GM12878 (cell line): ENCODE measurements at regions not wholly inside any gene's neighbourhood (a gene's known extent, or its start where the extent isn't known, plus 50 kb on each side); places are given as distances from the start of the nearest gene placed in this dataset.

Experiments
- ATAC-seq: fragments of 200-7000 bp; cut with Tn5 transposase; 3 replicates; pipeline ENCODE4 v1.9.1; 2020; ENCODE audit warnings: mild to moderate bottlenecking, moderate library complexity
- BruUV-seq: library from RNA; stranded (reverse); fragments of 400-500 nt; replicated peaks from 2 replicates; lab custom pipeline; 2021; lab: Mats Ljungman, UMichigan
- CTCF ChIA-PET: fragments of 300-600 bp; sonication (Branson Sonifier 250); formaldehyde crosslinking; extraction: SDS; loops from one replicate; lab custom pipeline; 2021; ENCODE audit warnings: inconsistent platforms; lab: Yijun Ruan, JAX
- POLR2A ChIA-PET: fragments of 350-600 bp; formaldehyde crosslinking; extraction: SDS; loops from one replicate; lab custom pipeline; 2021; ENCODE audit warnings: inconsistent platforms; lab: Charles Lee
- RAD21 ChIA-PET: fragments of 300-600 bp; sonication (Branson Sonifier 250); formaldehyde crosslinking; loops from one replicate; lab custom pipeline; 2023; ENCODE audit warnings: antibody characterized with exemption; ENCODE audit not compliant: unreplicated experiment; lab: Charles Lee
- SMC1A ChIA-PET: fragments of 300-600 bp; sonication (Branson Sonifier 250); formaldehyde crosslinking; loops from one replicate; lab custom pipeline; 2023; ENCODE audit not compliant: unreplicated experiment, uncharacterized antibody; lab: Charles Lee
- DNase-seq: peaks from one replicate; pipeline ENCODE4 v3.0.0-alpha.2; 2011; ENCODE audit warnings: low read depth, low spot score
- FAIRE-seq: peaks from 3 replicates; lab custom pipeline; 2011; peaks lifted over from hg19 to GRCh38; lab: Jason Lieb, UNC
- H2AFZ ChIP-seq: 2 replicates; pipeline ENCODE4 v1.6.0; 2011; ENCODE audit warnings: low read depth, low read length, control low read depth; ENCODE audit not compliant: control insufficient read depth
- H3K27ac ChIP-seq: 2 replicates; pipeline ENCODE4 v1.5.1; 2011; ENCODE audit warnings: control low read depth; ENCODE audit not compliant: control insufficient read depth, insufficient read depth
- H3K27me3 ChIP-seq, 2 experiments: replicated peaks in 1 of 2; 2 replicates each; pipeline versions ENCODE4 v1.6.0 to v1.6.1; 2011; ENCODE audit warnings: low read length in 1 of 2; ENCODE audit not compliant: control insufficient read depth in 2 of 2, insufficient read depth in 2 of 2
- H3K36me3 ChIP-seq, 2 experiments: 2 replicates each; pipeline ENCODE4 v1.5.1; 2011; ENCODE audit warnings: low read length in 1 of 2; ENCODE audit not compliant: control insufficient read depth in 2 of 2, insufficient read depth in 2 of 2
- H3K4me1 ChIP-seq: 2 replicates; pipeline ENCODE4 v1.6.1; 2011; ENCODE audit warnings: mild to moderate bottlenecking, low read length, moderate library complexity, mixed read lengths; ENCODE audit not compliant: control insufficient read depth, insufficient read depth
- H3K4me2 ChIP-seq: 2 replicates; pipeline ENCODE4 v1.6.0; 2011; ENCODE audit warnings: control low read depth; ENCODE audit not compliant: control insufficient read depth, insufficient read depth
- H3K4me3 ChIP-seq: fragments of 200-600 bp; sonication (generic); 2 replicates; pipeline ENCODE4 v1.5.1; 2016
- H3K79me2 ChIP-seq: 2 replicates; pipeline ENCODE4 v1.6.0; 2011; ENCODE audit warnings: low read length; ENCODE audit not compliant: control insufficient read depth, insufficient read depth
- H3K9ac ChIP-seq: 2 replicates; pipeline ENCODE4 v1.8.0; 2011; ENCODE audit warnings: low read length, control low read depth, mixed read lengths; ENCODE audit not compliant: control insufficient read depth, insufficient read depth
- H3K9me3 ChIP-seq: replicated peaks from 3 replicates; pipeline ENCODE4 v1.5.1; 2011; ENCODE audit warnings: mild to moderate bottlenecking, low read length; ENCODE audit not compliant: control insufficient read depth, insufficient read depth
- H4K20me1 ChIP-seq: 2 replicates; pipeline ENCODE4 v1.6.0; 2011; ENCODE audit not compliant: control insufficient read depth, insufficient read depth
- KLF5 ChIP-seq: fragments of 450-650 bp; IDR thresholded peaks from 2 replicates; pipeline ENCODE4 v1.6.1; 2014; ENCODE audit warnings: mild to moderate bottlenecking; ENCODE audit not compliant: partially characterized antibody
- NR2C2 ChIP-seq: IDR thresholded peaks from 2 replicates; pipeline ENCODE4 v1.6.1; 2011; ENCODE audit warnings: borderline replicate concordance, low read depth; ENCODE audit not compliant: control insufficient read depth, insufficient read length
- POU2F2 ChIP-seq: IDR thresholded peaks from 3 replicates; pipeline ENCODE4 v1.6.1; 2011; ENCODE audit warnings: low read depth, mild to moderate bottlenecking, low read length, borderline replicate concordance
- SMC3 ChIP-seq: IDR thresholded peaks from 2 replicates; pipeline ENCODE4 v1.6.1; 2011; ENCODE audit warnings: low read length, improper control_type of control experiment, borderline replicate concordance
- ZNF207 ChIP-seq: fragments of 450-650 bp; IDR thresholded peaks from 2 replicates; pipeline ENCODE4 v1.6.1; 2014; ENCODE audit warnings: antibody characterized with exemption, mild to moderate bottlenecking, borderline replicate concordance
- ZZZ3 ChIP-seq: IDR thresholded peaks from 2 replicates; pipeline ENCODE4 v1.6.1; 2011; ENCODE audit warnings: low read depth; ENCODE audit not compliant: control insufficient read depth, insufficient read length
- WGBS: methylation state at CpG from one replicate; pipeline ENCODE4 v1.1.6; 2016; ENCODE audit warnings: low lambda C conversion rate; ENCODE audit not compliant: insufficient replicate concordance, insufficient coverage; ENCODE audit errors: missing lambda C conversion rate; 5-methylcytosine and 5-hydroxymethylcytosine counted together
- in situ Hi-C: fragments of 300-500 bp; cut with MboI; formaldehyde crosslinking; loops from 9 replicates; pipeline ENCODE4 v1.14.3; 2018; ENCODE audit warnings: mixed read lengths
- intact Hi-C: fragments of 100-400 bp; cut with micrococcal nuclease; formaldehyde crosslinking; loops from one replicate; pipeline ENCODE4 v1.14.2; 2022; ENCODE audit not compliant: unreplicated experiment
- TF ChIP-seq, protein P1 (sequence below): fragments of 450-650 bp; IDR thresholded peaks from 2 replicates; pipeline ENCODE4 v1.6.1; 2016; ENCODE audit warnings: mild to moderate bottlenecking
- TF ChIP-seq, protein P2 (sequence below): fragments of 450-650 bp; IDR thresholded peaks from 2 replicates; pipeline ENCODE4 v1.6.1; 2018; ENCODE audit warnings: borderline replicate concordance, mild to moderate bottlenecking; ENCODE audit not compliant: partially characterized antibody

DNA sequence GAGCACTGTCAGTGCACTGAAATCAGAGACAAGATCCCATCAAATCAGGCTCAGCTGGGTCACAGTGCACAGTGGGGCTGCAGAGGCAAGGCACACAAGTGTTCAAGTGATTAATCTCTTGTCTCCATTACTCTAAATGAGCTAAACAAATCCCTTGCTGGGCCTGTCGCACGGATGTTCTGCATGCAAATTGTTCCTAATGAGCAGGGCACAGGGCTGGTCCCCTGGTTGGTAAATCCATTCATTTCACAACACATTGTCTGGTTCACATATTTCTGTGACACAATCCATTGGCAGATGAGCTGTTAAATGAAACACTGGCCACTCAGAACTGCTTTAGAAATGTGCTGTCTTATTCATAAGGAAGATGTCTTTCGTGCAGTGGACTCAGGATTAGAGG is 167.9 kb upstream of the BRINP1 start (continued):
- TF ChIP-seq ZZZ3 (no peak), SMC3 (no peak), NR2C2 (no peak)

DNA sequence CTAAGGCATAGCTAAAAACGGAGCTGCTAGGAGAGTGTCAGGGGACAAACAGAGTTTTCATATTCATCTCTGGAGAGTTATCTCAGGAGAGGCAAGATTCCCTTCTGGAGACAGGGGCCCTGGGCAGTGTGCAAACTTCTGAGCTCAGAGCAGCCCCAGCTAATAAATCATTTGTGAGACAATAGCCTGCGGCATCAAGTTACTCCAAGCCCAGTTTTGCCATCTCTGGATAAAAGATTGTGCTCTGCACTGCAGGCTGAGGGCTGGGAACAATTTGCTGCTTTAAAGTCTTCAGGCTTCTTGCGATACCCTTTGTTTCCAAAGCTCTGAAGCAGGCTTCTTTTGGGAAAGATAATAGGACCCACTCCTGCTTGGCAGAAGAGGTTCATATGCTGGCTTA is 164.3 kb upstream of the BRINP1 start:
- Histone ChIP-seq H2AFZ (no peak overlapping the region), H4K20me1 (no peaks in the 10 kb centered on the region), H3K79me2 (no peaks in the 10 kb centered on the region), H3K27me3 (0 out of 4 replicates have a peak, but pooled peaks cover 0 to 2% of the 10 kb centered on the region in 2 experiments), H3K4me3 (no peak overlapping the region), H3K9me3 (no peaks in the 10 kb centered on the region), H3K4me2 (no peak overlapping the region)
- WGBS: 1% methylated on average over 3 of the region's 3 CpGs
- ChIA-PET SMC1A (no interaction called here), RAD21 (no interaction called here), CTCF (no interaction called here)
- no TSS peak for BruUV-seq
- no peak for ATAC-seq
- no peak for FAIRE-seq
- TF ChIP-seq, protein P1, sequence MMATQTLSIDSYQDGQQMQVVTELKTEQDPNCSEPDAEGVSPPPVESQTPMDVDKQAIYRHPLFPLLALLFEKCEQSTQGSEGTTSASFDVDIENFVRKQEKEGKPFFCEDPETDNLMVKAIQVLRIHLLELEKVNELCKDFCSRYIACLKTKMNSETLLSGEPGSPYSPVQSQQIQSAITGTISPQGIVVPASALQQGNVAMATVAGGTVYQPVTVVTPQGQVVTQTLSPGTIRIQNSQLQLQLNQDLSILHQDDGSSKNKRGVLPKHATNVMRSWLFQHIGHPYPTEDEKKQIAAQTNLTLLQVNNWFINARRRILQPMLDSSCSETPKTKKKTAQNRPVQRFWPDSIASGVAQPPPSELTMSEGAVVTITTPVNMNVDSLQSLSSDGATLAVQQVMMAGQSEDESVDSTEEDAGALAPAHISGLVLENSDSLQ: no peak
- TF ChIP-seq POU2F2 (no peak), KLF5 (no peak), ZNF207 (no peak)
- TF ChIP-seq, protein P2, sequence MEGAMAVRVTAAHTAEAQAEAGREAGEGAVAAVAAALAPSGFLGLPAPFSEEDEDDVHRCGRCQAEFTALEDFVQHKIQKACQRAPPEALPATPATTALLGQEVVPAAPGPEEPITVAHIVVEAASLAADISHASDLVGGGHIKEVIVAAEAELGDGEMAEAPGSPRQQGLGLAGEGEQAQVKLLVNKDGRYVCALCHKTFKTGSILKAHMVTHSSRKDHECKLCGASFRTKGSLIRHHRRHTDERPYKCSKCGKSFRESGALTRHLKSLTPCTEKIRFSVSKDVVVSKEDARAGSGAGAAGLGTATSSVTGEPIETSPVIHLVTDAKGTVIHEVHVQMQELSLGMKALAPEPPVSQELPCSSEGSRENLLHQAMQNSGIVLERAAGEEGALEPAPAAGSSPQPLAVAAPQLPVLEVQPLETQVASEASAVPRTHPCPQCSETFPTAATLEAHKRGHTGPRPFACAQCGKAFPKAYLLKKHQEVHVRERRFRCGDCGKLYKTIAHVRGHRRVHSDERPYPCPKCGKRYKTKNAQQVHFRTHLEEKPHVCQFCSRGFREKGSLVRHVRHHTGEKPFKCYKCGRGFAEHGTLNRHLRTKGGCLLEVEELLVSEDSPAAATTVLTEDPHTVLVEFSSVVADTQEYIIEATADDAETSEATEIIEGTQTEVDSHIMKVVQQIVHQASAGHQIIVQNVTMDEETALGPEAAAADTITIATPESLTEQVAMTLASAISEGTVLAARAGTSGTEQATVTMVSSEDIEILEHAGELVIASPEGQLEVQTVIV: no peak
- TF ChIP-seq, all 136 proteins: peak for 0
- Histone ChIP-seq H3K9ac (no peak overlapping the region), H3K36me3 (no peaks in the 10 kb centered on the region), H3K4me1 (no peaks in the 10 kb centered on the region), H3K27ac (no peak overlapping the region)
- no peak for DNase-seq
- in situ Hi-C loops (no loop called here), intact Hi-C loops (no loop called here)
- POLR2A ChIA-PET: no interaction called here
